Epithelial cell of esophagus (primary cell): ENCODE measurements at regions not wholly inside any gene's neighbourhood (a gene's known extent, or its start where the extent isn't known, plus 50 kb on each side); places are given as distances from the start of the nearest gene placed in this dataset.

Experiments
- DNase-seq: peaks from one replicate; pipeline ENCODE4 v3.0.0; 2010; ENCODE audit warnings: low read depth
- H3K4me3 ChIP-seq: 2 replicates; pipeline ENCODE4 v1.5.1; 2011; ENCODE audit warnings: mild to moderate bottlenecking, low read length, control low read depth
- CTCF ChIP-seq: IDR thresholded peaks from 2 replicates; pipeline ENCODE4 v1.5.1; 2011; ENCODE audit warnings: low read depth, mild to moderate bottlenecking, low read length, control low read depth, inconsistent platforms; ENCODE audit not compliant: insufficient read depth; ENCODE audit errors: missing control alignments

DNA sequence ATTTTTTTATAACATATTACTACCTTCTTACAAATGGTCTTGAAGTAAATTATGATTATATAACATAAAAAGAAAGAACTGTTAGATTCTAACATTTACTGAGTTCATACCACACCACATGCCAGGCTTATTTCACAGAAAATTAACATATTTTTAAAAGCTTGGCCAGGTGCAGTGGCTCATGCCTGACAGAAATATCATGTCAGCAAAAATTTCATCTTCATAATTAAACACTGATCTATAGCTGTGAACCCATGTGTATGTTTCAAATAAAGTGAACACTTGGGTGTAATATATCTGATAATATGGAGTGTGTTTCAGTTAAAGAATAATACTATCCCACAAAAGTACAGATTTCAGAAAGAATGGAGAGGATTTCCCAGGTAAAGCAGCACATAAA lies 296.5 kb downstream of the SI start:
- no peak for DNase-seq
- TF ChIP-seq CTCF = no peak
- no peak overlapping the region for H3K4me3 ChIP-seq

DNA sequence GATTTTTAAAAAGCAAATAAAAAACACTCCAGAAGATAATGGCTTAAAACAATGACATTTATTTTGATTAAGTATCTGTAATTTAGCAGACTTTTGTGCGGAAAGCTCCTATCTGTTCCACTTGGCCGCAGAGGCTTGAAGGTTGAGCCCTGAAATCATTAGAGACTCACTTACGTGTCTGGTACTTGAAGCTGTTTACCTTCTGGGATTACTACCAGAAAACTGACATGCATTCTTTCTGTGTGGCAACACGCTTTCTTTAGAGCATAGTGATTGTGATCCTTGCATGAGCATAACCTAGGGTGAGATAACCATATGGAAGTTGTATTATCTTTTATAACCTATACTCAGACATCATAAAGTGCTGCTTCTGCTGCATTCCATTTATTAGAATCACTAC lies 298.5 kb downstream of the SI start:
- TF ChIP-seq CTCF = no peak
- no peak overlapping the region for H3K4me3 ChIP-seq
- peak; percentile 0 for DNase-seq

GRCh38 chr3:164752812-164753211 lies 325.5 kb downstream of the SI start:
- no peak for DNase-seq
- no peak for TF ChIP-seq CTCF
- H3K4me3 ChIP-seq = no peak overlapping the region

- DNase-seq = peak; percentile 18
- no peak overlapping the region for H3K4me3 ChIP-seq
- TF ChIP-seq CTCF = no peak
These were observed 329.7 kb downstream of the SI start for GRCh38 chr3:164748626-164749025.

DNA sequence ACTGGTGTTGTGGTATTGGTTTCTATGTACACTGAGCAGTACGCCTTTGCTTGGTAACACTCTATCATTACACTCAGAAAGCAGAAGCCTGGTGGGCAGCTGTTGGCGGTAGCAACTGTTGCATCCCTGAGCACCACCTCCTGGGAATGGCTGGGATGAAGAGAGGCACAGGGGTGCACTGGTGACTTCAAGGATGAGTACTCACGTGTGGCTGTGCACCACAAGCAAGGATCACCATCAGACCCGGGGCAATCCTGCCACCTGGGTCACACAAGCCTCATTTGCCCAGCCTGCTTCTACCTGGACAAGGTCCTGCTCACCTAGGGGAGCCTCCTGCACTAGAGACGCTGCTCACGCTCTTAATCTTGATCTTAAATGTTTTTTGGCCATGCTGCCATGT lies 336.4 kb downstream of the SI start:
- no peak overlapping the region for H3K4me3 ChIP-seq
- DNase-seq = no peak
- no peak for TF ChIP-seq CTCF

DNA sequence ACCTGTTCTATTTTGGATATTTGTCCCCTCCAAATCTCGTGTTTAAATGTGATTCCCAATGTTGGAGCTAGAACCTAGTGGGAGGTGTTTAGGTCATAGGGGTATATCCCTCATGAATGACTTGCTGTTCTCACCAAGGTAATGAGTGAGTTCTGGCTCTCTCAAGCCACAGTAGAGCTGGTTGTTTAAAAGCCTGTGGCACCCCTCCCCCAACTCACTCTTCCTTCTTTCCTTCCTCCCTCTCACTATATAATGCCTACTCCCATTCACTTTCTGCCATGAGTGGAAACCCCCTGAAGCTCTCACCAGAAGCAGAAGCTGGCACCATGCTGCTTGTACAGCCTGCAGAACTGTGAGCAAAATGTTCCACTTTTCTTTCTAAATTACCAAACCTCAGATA lies 341.1 kb downstream of the SI start:
- TF ChIP-seq CTCF = no peak
- DNase-seq = no peak

GRCh38 chr3:164732166-164732565 lies 346.1 kb downstream of the SI start:
- TF ChIP-seq CTCF = no peak
- no peak overlapping the region for H3K4me3 ChIP-seq
- DNase-seq = no peak

More for the DNA sequence above, 341.1 kb downstream of the SI start:
- no peak overlapping the region for H3K4me3 ChIP-seq
